SU-DHL-6 (cell line): ENCODE measurements at regions not wholly inside any gene's neighbourhood (a gene's known extent, or its start where the extent isn't known, plus 50 kb on each side); places are given as distances from the start of the nearest gene placed in this dataset.

Source experiments
- H2AFZ ChIP-seq: fragments of 200-600 bp; sonication (generic); 2 replicates; pipeline ENCODE4 v1.6.1; 2014; ENCODE audit warnings: low read depth, mild to moderate bottlenecking, moderate library complexity, mixed read lengths, antibody characterized with exemption, low read length; ENCODE audit not compliant: severe bottlenecking
- H3F3A ChIP-seq: fragments of 200-600 bp; shearing (Covaris generic); 2 replicates; pipeline ENCODE4 v1.6.0; 2016; ENCODE audit warnings: antibody characterized with exemption, mild to moderate bottlenecking; ENCODE audit not compliant: insufficient read depth
- H3K27ac ChIP-seq: fragments of 200-600 bp; sonication (generic); 2 replicates; pipeline ENCODE4 v1.5.1; 2016; ENCODE audit warnings: low read depth, mild to moderate bottlenecking, low read length, moderate library complexity, mixed read lengths
- H3K27me3 ChIP-seq: fragments of 200-600 bp; sonication (generic), shearing (Covaris generic); 2 replicates; pipeline ENCODE4 v1.6.0; 2014; ENCODE audit warnings: mild to moderate bottlenecking, low read length
- H3K36me3 ChIP-seq: fragments of 200-600 bp; sonication (generic); 2 replicates; pipeline ENCODE4 v1.6.1; 2014; ENCODE audit warnings: mild to moderate bottlenecking, low read length, mixed read lengths
- H3K4me2 ChIP-seq: fragments of 300-600, 200-600 bp; shearing (Covaris generic), sonication (generic); 2 replicates; pipeline ENCODE4 v1.6.0; 2014; ENCODE audit warnings: low read length, low read depth, mild to moderate bottlenecking; ENCODE audit not compliant: poor library complexity, severe bottlenecking
- H3K4me3 ChIP-seq: fragments of 200-600 bp; sonication (generic); 2 replicates; pipeline ENCODE4 v1.5.1; 2014; ENCODE audit warnings: antibody characterized with exemption, low read length, mild to moderate bottlenecking, mixed read lengths; ENCODE audit not compliant: insufficient read depth, poor library complexity, severe bottlenecking
- H3K79me2 ChIP-seq: fragments of 200-600 bp; sonication (generic); 2 replicates; pipeline ENCODE4 v1.6.1; 2014; ENCODE audit warnings: mild to moderate bottlenecking, low read length, moderate library complexity; ENCODE audit not compliant: insufficient read depth
- H3K9ac ChIP-seq: fragments of 200-600 bp; sonication (generic); 2 replicates; pipeline ENCODE4 v1.7.0; 2014; ENCODE audit warnings: mild to moderate bottlenecking, low read length
- H3K9me2 ChIP-seq: fragments of 200-600 bp; sonication (generic); replicated peaks from 2 replicates; pipeline ENCODE4 v1.6.1; 2014; ENCODE audit warnings: low read length; ENCODE audit not compliant: insufficient read depth
- H3K9me3 ChIP-seq: fragments of 200-600 bp; sonication (generic); 2 replicates; pipeline ENCODE4 v1.6.1; 2014; ENCODE audit warnings: low read length, mixed read lengths; ENCODE audit not compliant: insufficient read depth
- H4K20me1 ChIP-seq: fragments of 200-600 bp; sonication (generic); 2 replicates; pipeline ENCODE4 v1.6.1; 2014; ENCODE audit warnings: low read depth, mild to moderate bottlenecking, antibody characterized with exemption, low read length, moderate library complexity, mixed read lengths
- EZH2phosphoT487 ChIP-seq: fragments of 200-600 bp; sonication (generic), shearing (Covaris generic); conservative IDR thresholded peaks from 2 replicates; pipeline ENCODE4 v1.6.1; 2018; ENCODE audit warnings: mild to moderate bottlenecking, antibody characterized with exemption, low read length, moderate library complexity, mixed read lengths
- TF ChIP-seq, protein P1 (sequence below): fragments of 200-600 bp; sonication (generic); IDR thresholded peaks from one replicate; pipeline ENCODE4 v1.5.1; 2017; ENCODE audit warnings: antibody characterized with exemption, mild to moderate bottlenecking, low read length, moderate library complexity; ENCODE audit not compliant: insufficient read depth, poor library complexity, severe bottlenecking

DNA sequence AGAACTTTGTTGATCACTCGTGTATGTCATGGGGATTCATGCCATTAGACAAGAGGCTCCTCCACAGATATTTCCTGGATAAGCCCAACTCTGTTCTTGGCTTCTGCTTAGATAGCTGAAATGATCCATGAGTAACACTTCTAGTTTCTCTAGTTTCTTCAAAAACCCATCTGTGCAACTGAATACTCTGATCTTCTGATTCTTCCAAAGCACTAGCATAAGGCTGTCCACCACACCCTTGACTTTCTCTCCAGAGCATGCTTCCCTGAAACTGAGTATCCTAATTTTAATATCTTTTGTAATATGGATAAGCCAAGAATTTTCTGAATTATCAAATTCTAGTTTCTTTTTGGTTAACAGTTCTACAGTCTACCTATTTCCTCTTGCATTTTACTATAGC lies 118.6 kb upstream of the TAPT1 start:
- no peak overlapping the region for H3K4me2 ChIP-seq
- TF ChIP-seq, protein P1, sequence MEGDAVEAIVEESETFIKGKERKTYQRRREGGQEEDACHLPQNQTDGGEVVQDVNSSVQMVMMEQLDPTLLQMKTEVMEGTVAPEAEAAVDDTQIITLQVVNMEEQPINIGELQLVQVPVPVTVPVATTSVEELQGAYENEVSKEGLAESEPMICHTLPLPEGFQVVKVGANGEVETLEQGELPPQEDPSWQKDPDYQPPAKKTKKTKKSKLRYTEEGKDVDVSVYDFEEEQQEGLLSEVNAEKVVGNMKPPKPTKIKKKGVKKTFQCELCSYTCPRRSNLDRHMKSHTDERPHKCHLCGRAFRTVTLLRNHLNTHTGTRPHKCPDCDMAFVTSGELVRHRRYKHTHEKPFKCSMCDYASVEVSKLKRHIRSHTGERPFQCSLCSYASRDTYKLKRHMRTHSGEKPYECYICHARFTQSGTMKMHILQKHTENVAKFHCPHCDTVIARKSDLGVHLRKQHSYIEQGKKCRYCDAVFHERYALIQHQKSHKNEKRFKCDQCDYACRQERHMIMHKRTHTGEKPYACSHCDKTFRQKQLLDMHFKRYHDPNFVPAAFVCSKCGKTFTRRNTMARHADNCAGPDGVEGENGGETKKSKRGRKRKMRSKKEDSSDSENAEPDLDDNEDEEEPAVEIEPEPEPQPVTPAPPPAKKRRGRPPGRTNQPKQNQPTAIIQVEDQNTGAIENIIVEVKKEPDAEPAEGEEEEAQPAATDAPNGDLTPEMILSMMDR, result no peak
- no peak for TF ChIP-seq EZH2phosphoT487

DNA sequence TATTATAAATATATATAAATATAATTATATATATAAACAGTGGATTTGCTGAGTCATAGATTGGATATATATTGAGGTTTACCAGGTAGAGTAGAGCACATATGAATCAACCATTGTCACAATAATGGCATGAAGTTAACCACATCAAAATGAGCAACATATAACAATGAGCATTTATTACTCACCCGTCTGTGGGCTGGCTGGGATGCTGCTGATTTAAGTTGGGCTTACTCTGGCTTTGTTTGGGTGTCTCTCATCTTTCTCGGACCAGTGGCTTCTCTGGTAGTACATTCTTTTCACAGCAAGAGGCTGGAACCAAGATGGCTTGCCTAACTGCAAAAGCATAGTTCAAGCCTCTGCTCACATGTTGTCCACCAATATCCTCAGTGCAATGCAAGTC lies 111.7 kb upstream of the TAPT1 start:
- TF ChIP-seq, protein P1, result no peak
- no peaks in the 10 kb centered on the region; the same call in 1 of the 2 replicates for H3K9me2 ChIP-seq
- no peaks in the 10 kb centered on the region for H3K27me3 ChIP-seq
- H3K9ac ChIP-seq, result no peak overlapping the region
- H3K9me3 ChIP-seq, result no peaks in the 10 kb centered on the region
- no peak overlapping the region for H3K4me2 ChIP-seq
- no peaks in the 10 kb centered on the region for H4K20me1 ChIP-seq
- H2AFZ ChIP-seq, result no peak overlapping the region
- H3K36me3 ChIP-seq, result no peaks in the 10 kb centered on the region
- H3K79me2 ChIP-seq, result no peaks in the 10 kb centered on the region
- no peak overlapping the region for H3K27ac ChIP-seq
- H3F3A ChIP-seq, result no peaks in the 10 kb centered on the region
- no peak overlapping the region for H3K4me3 ChIP-seq

More for the DNA sequence above, 118.6 kb upstream of the TAPT1 start:
- no peaks in the 10 kb centered on the region for H3K9me3 ChIP-seq
- H3K4me3 ChIP-seq, result no peak overlapping the region
- H3K79me2 ChIP-seq, result no peaks in the 10 kb centered on the region
- H3K27ac ChIP-seq, result no peak overlapping the region
- H3K9me2 ChIP-seq, result peaks cover 4% of the 10 kb centered on the region; the same call in 1 of the 2 replicates
- no peak overlapping the region for H3K9ac ChIP-seq
- no peaks in the 10 kb centered on the region for H4K20me1 ChIP-seq
- no peaks in the 10 kb centered on the region for H3K27me3 ChIP-seq
- no peaks in the 10 kb centered on the region for H3K36me3 ChIP-seq
- H2AFZ ChIP-seq, result no peak overlapping the region
- H3F3A ChIP-seq, result no peaks in the 10 kb centered on the region

DNA sequence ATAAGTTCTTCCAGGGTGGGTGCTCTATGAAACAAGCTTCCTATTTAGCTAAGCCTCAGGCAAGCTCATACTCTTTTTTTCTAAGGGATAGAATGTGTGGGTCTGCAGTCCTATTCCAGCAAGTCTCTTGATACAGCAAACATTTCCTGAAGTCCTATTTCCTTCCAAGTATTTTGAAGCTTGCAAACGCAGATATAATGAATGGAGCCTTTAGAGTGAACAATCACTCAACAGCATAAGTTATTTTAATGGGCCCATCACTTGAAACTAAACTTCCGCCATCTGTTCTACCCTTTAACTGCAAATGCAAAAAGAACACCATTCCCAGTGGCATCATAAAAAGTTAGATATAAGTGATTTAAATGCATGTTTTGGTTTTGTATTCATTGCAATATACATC lies 108.3 kb upstream of the TAPT1 start:
- Histone ChIP-seq H2AFZ (no peak overlapping the region), H3F3A (no peaks in the 10 kb centered on the region), H3K27me3 (no peaks in the 10 kb centered on the region), H3K9me2 (no peaks in the 10 kb centered on the region), H3K27ac (no peak overlapping the region), H3K9me3 (no peaks in the 10 kb centered on the region), H3K79me2 (no peaks in the 10 kb centered on the region), H3K4me3 (no peak overlapping the region), H3K4me2 (no peak overlapping the region), H3K36me3 (no peaks in the 10 kb centered on the region), H3K9ac (no peak overlapping the region), H4K20me1 (no peaks in the 10 kb centered on the region)
- TF ChIP-seq, protein P1, result no peak
- TF ChIP-seq EZH2phosphoT487, result no peak

DNA sequence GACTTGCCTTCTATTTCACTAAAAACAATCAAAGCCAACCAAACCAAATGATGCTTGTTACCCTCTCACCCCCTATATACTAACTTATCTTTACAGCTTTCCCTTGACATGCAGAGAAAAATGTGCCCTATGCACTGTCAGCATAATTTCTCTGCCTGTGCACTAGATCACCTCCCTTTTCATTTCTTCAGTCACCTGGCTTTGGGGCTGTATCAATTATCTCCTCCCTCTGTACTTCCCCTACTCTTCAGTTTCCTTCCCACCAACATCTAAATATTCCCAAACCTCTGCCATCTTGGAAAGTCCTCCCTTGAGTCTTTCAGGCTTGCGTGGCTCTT lies 103.5 kb upstream of the TAPT1 start:
- H3K79me2 ChIP-seq, result no peaks in the 10 kb centered on the region
- no peak overlapping the region for H2AFZ ChIP-seq
- H3K4me2 ChIP-seq, result no peak overlapping the region

More for the DNA sequence above, 103.5 kb upstream of the TAPT1 start:
- no peak overlapping the region for H3K9ac ChIP-seq
- H3K4me3 ChIP-seq, result no peak overlapping the region
- H3K27ac ChIP-seq, result no peak overlapping the region
- no peaks in the 10 kb centered on the region for H3K9me2 ChIP-seq
- no peaks in the 10 kb centered on the region for H3K9me3 ChIP-seq
- H3K36me3 ChIP-seq, result no peaks in the 10 kb centered on the region
- no peaks in the 10 kb centered on the region for H4K20me1 ChIP-seq
- no peaks in the 10 kb centered on the region for H3F3A ChIP-seq
- TF ChIP-seq EZH2phosphoT487, result no peak
- TF ChIP-seq, protein P1, result no peak
- H3K27me3 ChIP-seq, result no peaks in the 10 kb centered on the region
